LNCAP (cell line): ENCODE measurements at regions not wholly inside any gene's neighbourhood (a gene's known extent, or its start where the extent isn't known, plus 50 kb on each side); places are given as distances from the start of the nearest gene placed in this dataset.

Source experiments
- TF ChIP-seq, protein P1 (sequence below): fragments of 450-650 bp; IDR thresholded peaks from 2 replicates; pipeline ENCODE4 v1.5.1; 2017; ENCODE audit warnings: mild to moderate bottlenecking

GRCh38 chr2:56011624-56012023 lies 88.0 kb upstream of the EFEMP1 start:
- TF ChIP-seq, protein P1, sequence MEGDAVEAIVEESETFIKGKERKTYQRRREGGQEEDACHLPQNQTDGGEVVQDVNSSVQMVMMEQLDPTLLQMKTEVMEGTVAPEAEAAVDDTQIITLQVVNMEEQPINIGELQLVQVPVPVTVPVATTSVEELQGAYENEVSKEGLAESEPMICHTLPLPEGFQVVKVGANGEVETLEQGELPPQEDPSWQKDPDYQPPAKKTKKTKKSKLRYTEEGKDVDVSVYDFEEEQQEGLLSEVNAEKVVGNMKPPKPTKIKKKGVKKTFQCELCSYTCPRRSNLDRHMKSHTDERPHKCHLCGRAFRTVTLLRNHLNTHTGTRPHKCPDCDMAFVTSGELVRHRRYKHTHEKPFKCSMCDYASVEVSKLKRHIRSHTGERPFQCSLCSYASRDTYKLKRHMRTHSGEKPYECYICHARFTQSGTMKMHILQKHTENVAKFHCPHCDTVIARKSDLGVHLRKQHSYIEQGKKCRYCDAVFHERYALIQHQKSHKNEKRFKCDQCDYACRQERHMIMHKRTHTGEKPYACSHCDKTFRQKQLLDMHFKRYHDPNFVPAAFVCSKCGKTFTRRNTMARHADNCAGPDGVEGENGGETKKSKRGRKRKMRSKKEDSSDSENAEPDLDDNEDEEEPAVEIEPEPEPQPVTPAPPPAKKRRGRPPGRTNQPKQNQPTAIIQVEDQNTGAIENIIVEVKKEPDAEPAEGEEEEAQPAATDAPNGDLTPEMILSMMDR = no peak

- TF ChIP-seq, protein P1 = no peak
Measured at GRCh38 chr2:56012221-56012765, 88.7 kb upstream of the EFEMP1 start.

DNA sequence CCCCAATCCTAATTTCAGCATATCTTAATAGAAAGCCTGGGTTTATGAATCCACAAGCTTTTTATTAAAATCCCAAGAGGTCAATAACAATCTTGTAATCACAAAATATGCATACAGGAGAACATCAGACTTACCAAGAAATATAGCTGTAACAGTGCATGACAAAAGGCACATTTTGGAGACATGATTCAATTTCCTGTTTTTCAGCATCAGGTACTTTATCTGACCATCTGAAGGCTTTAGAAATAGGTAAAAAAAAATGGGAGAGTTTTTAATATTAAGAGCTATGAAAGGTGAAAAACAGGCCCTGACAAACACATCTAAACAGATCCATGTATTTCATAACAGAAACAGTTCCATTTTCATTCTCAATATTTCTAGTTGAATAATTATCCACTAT lies 89.9 kb upstream of the EFEMP1 start:
- TF ChIP-seq, protein P1 = no peak

- TF ChIP-seq, protein P1 = no peak
Measured at GRCh38 chr2:56014046-56014730, 90.6 kb upstream of the EFEMP1 start.

DNA sequence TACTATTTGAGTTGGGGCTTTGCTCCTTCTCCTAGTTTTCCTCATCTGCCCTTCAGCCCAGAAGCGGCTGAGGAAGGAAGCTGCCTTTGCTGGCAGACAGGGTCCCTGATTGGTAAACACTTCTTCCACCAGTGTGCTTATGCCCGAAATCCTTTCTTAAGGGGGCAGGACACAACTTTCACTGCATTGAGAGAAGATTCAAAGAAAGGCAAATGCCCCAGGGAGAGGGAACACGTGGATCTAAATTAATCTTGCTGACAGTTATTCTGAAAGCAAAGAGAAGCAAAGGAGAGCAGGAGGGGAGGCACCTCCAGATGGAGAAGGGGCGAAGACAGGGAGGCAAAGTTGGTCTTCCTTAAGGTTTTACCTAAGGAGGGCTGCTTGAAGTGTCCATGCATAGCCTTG lies 92.1 kb upstream of the EFEMP1 start:
- TF ChIP-seq, protein P1 = no peak

DNA sequence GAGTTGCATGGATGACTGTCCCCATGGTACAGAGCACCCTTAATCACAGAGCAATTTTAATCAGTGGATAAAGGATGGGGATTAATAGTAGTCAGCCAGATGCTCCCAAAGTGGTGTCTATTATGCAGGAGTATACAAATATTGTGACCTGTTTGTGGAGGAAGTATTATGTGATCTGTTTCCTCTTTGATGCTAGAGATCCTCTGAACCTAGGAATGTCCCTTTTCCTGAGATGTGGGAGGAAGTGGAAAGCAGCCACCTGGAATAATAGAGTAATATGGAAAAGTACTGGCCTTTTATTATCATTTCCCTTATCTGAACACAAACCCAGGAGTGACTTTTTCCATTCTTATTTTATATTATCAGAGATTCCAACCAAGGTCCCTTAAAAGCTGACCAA lies 94.2 kb upstream of the EFEMP1 start:
- TF ChIP-seq, protein P1 = no peak

DNA sequence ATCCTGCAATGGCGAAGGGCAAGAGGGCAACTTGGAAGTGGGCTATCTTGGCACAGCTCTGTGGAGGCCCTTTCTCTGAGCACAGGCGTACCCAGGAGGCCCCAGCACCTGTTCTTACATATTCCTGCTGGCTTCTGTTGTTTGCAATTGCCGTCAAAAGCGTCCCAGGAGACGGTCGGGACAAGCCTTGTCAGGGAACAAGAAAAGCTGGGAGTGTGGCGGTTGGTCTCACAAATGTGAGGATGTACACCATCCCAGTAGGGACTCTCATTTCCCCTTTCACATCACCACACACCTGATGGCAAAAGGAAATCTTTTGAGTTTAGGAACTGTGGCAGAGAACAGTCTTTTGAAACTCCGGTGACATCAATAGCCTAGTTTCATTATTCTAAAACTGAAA lies 94.7 kb upstream of the EFEMP1 start:
- TF ChIP-seq, protein P1 = no peak

DNA sequence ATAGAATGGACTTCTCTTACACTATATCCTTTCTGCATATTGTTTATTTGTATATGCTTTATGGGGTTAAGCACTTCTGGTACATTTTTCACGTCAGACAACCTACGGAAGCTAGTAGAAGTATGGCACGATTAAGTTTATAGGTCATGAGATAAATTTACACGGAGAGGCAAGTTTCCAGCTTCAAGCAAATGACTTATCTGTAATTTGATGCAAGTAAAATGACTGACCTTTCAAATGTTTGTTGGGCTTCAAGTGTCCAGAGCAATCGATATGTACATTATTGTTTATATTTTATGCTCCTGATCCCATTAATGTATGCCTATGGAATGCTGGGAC lies 97.5 kb upstream of the EFEMP1 start:
- TF ChIP-seq, protein P1 = no peak
